OCI-LY3 (cell line): ENCODE measurements at regions not wholly inside any gene's neighbourhood (a gene's known extent, or its start where the extent isn't known, plus 50 kb on each side); places are given as distances from the start of the nearest gene placed in this dataset.

Experiments
- H2AFZ ChIP-seq: fragments of 200-600, 300-600 bp; shearing (Covaris generic); 2 replicates; pipeline ENCODE4 v1.6.0; 2014; ENCODE audit warnings: antibody characterized with exemption, low read depth, low read length
- H3K27ac ChIP-seq: fragments of 200-600, 300-600 bp; sonication (generic); 2 replicates; pipeline ENCODE4 v1.5.1; 2014; ENCODE audit warnings: mild to moderate bottlenecking, low read length, moderate library complexity, mixed read lengths
- H3K27me3 ChIP-seq: fragments of 200-600, 300-600 bp; sonication (generic); 2 replicates; pipeline ENCODE4 v1.6.1; 2014; ENCODE audit warnings: low read depth, low read length, mixed read lengths
- H3K36me3 ChIP-seq: fragments of 200-600, 300-600 bp; sonication (generic); replicated peaks from 2 replicates; pipeline ENCODE3; 2014; ENCODE audit warnings: low read depth, low read length, mixed read lengths
- H3K4me1 ChIP-seq: fragments of 300-600, 200-600 bp; sonication (generic); 2 replicates; pipeline ENCODE4 v1.6.1; 2014; ENCODE audit warnings: low read length, mixed read lengths
- H3K4me2 ChIP-seq: fragments of 200-600, 300-600 bp; sonication (generic); 2 replicates; pipeline ENCODE4 v1.6.1; 2014; ENCODE audit warnings: low read length, mixed read lengths
- H3K4me3 ChIP-seq: fragments of 300-600, 200-600 bp; sonication (generic); 2 replicates; pipeline ENCODE4 v1.5.1; 2014; ENCODE audit warnings: antibody characterized with exemption, mild to moderate bottlenecking, low read length, moderate library complexity
- H3K79me2 ChIP-seq: fragments of 300-600, 200-600 bp; shearing (Covaris generic); 2 replicates; pipeline ENCODE4 v1.6.1; 2014; ENCODE audit warnings: mild to moderate bottlenecking, low read length, mixed read lengths
- H3K9ac ChIP-seq: fragments of 300-600, 200-600 bp; shearing (Covaris generic); 2 replicates; pipeline ENCODE4 v1.6.0; 2014; ENCODE audit warnings: mild to moderate bottlenecking, low read length, moderate library complexity
- H3K9me3 ChIP-seq: fragments of 200-600, 300-600 bp; shearing (Covaris generic); 2 replicates; pipeline ENCODE4 v1.6.1; 2014; ENCODE audit warnings: low read length, mixed read lengths; ENCODE audit not compliant: insufficient read depth
- H4K20me1 ChIP-seq: fragments of 200-600, 300-600 bp; sonication (generic); 2 replicates; pipeline ENCODE4 v1.6.1; 2016; ENCODE audit warnings: low read length, mixed read lengths; ENCODE audit not compliant: insufficient read depth
- EZH2phosphoT487 ChIP-seq: fragments of 200-600 bp; shearing (Covaris generic); IDR thresholded peaks from 2 replicates; pipeline ENCODE4 v1.6.1; 2018; ENCODE audit warnings: antibody characterized with exemption, mixed run types, low read depth
- TF ChIP-seq, protein P1 (sequence below): fragments of 200-600, 300-600 bp; sonication (generic); IDR thresholded peaks from 2 replicates; pipeline ENCODE4 v1.5.1; 2014; ENCODE audit warnings: antibody characterized with exemption, low read length, low read depth

- TF ChIP-seq, protein P1, sequence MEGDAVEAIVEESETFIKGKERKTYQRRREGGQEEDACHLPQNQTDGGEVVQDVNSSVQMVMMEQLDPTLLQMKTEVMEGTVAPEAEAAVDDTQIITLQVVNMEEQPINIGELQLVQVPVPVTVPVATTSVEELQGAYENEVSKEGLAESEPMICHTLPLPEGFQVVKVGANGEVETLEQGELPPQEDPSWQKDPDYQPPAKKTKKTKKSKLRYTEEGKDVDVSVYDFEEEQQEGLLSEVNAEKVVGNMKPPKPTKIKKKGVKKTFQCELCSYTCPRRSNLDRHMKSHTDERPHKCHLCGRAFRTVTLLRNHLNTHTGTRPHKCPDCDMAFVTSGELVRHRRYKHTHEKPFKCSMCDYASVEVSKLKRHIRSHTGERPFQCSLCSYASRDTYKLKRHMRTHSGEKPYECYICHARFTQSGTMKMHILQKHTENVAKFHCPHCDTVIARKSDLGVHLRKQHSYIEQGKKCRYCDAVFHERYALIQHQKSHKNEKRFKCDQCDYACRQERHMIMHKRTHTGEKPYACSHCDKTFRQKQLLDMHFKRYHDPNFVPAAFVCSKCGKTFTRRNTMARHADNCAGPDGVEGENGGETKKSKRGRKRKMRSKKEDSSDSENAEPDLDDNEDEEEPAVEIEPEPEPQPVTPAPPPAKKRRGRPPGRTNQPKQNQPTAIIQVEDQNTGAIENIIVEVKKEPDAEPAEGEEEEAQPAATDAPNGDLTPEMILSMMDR: no peak
- no peak for TF ChIP-seq EZH2phosphoT487
- H3K27ac ChIP-seq: no peak overlapping the region
- no peak overlapping the region for H3K4me3 ChIP-seq
- no peaks in the 10 kb centered on the region for H3K27me3 ChIP-seq
- no peak overlapping the region for H3K4me2 ChIP-seq
- H2AFZ ChIP-seq: no peak overlapping the region
- no peaks in the 10 kb centered on the region for H3K79me2 ChIP-seq
- no peaks in the 10 kb centered on the region for H4K20me1 ChIP-seq
- H3K36me3 ChIP-seq: no peaks in the 10 kb centered on the region
- H3K9me3 ChIP-seq: no peaks in the 10 kb centered on the region
- no peaks in the 10 kb centered on the region for H3K4me1 ChIP-seq
- H3K9ac ChIP-seq: no peak overlapping the region
Observed at GRCh38 chr3:145639003-145639606, 521.9 kb downstream of the PLOD2 start.

GRCh38 chr3:145639875-145640274, 521.1 kb downstream of the PLOD2 start:
- Histone ChIP-seq H3K9me3 (no peaks in the 10 kb centered on the region), H3K36me3 (no peaks in the 10 kb centered on the region), H3K4me1 (no peaks in the 10 kb centered on the region), H3K9ac (no peak overlapping the region), H3K4me3 (no peak overlapping the region), H3K4me2 (no peak overlapping the region), H3K79me2 (no peaks in the 10 kb centered on the region), H3K27me3 (no peaks in the 10 kb centered on the region), H2AFZ (no peak overlapping the region), H3K27ac (no peak overlapping the region), H4K20me1 (no peaks in the 10 kb centered on the region)
- TF ChIP-seq, protein P1: no peak
- TF ChIP-seq EZH2phosphoT487: no peak

DNA sequence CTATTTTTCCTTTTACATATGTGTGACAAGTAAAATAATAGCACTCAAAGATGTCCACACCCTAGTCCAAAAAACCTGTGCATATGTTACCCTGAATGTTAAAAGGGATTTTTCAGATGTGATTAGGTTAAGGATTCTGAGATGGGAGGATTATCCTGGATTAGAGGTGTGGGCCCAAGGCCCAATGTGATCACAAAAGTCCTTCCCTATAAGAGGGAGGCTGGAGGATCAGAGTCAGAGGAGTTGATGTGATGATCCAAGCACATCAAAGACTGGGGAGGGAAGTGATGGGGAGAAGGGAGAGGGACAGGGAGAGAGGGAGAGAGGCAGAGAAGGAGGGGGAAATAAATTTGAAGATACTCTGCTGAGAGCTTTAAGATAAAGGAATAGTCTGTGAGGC, 512.6 kb downstream of the PLOD2 start:
- Histone ChIP-seq H3K27ac (no peak overlapping the region), H3K4me2 (no peak overlapping the region), H3K79me2 (no peaks in the 10 kb centered on the region), H3K27me3 (no peaks in the 10 kb centered on the region), H3K36me3 (no peaks in the 10 kb centered on the region), H4K20me1 (no peaks in the 10 kb centered on the region), H3K9ac (no peak overlapping the region), H3K9me3 (no peaks in the 10 kb centered on the region), H3K4me3 (no peak overlapping the region), H2AFZ (no peak overlapping the region), H3K4me1 (no peaks in the 10 kb centered on the region)
- TF ChIP-seq, protein P1: no peak
- TF ChIP-seq EZH2phosphoT487: no peak

- Histone ChIP-seq H3K4me2 (no peak overlapping the region), H3K4me1 (no peaks in the 10 kb centered on the region), H3K36me3 (no peaks in the 10 kb centered on the region), H4K20me1 (no peaks in the 10 kb centered on the region), H3K79me2 (no peaks in the 10 kb centered on the region), H2AFZ (no peak overlapping the region), H3K4me3 (no peak overlapping the region), H3K9me3 (no peaks in the 10 kb centered on the region), H3K9ac (no peak overlapping the region), H3K27me3 (no peaks in the 10 kb centered on the region), H3K27ac (no peak overlapping the region)
- TF ChIP-seq, protein P1: no peak
- TF ChIP-seq EZH2phosphoT487: no peak
Observed at GRCh38 chr3:145649368-145649887, 511.6 kb downstream of the PLOD2 start.
